ENCODE measurements at regions not wholly inside any gene's neighbourhood (a gene's known extent, or its start where the extent isn't known, plus 50 kb on each side); places are given as distances from the start of the nearest gene placed in this dataset.

GRCh38 chr13:111644750-111645149 is 324.3 kb downstream of the TEX29 start:
- no peaks in the 10 kb centered on the region; the same call in 1 of the 2 replicates for H3K9me3 ChIP-seq (replicated peaks)
- H3K36me3 ChIP-seq: no peaks in the 10 kb centered on the region
- DNase-seq (ENCODE audit: low read depth in 1 of 2, low spot score in 2 of 2): no peak
- peaks cover 67% of the 10 kb centered on the region for H3K27me3 ChIP-seq (replicated peaks)
- no peak overlapping the region for H3K27ac ChIP-seq
- no peak overlapping the region for H3K4me3 ChIP-seq
- H3K4me1 ChIP-seq (replicated peaks): no peaks in the 10 kb centered on the region

GRCh38 chr13:111645198-111645597 is 324.8 kb downstream of the TEX29 start:
- Histone ChIP-seq H3K9me3 (replicated peaks) (no peaks in the 10 kb centered on the region; the same call in 1 of the 2 replicates), H3K4me3 (no peak overlapping the region), H3K36me3 (no peaks in the 10 kb centered on the region), H3K4me1 (replicated peaks) (no peaks in the 10 kb centered on the region), H3K27ac (no peak overlapping the region), H3K27me3 (replicated peaks) (peaks cover 66% of the 10 kb centered on the region)
- DNase-seq (ENCODE audit: low read depth in 1 of 2, low spot score in 2 of 2): no peak

- no peak overlapping the region for H3K4me3 ChIP-seq
- DNase-seq (ENCODE audit: low read depth in 1 of 2, low spot score in 2 of 2): no peak
- no peaks in the 10 kb centered on the region for H3K36me3 ChIP-seq
- H3K27ac ChIP-seq: no peak overlapping the region
- peaks cover 60% of the 10 kb centered on the region for H3K27me3 ChIP-seq (replicated peaks)
- H3K9me3 ChIP-seq (replicated peaks): no peaks in the 10 kb centered on the region; the same call in 1 of the 2 replicates
- H3K4me1 ChIP-seq (replicated peaks): no peaks in the 10 kb centered on the region
Observed at GRCh38 chr13:111645598-111646455, 325.4 kb downstream of the TEX29 start.

GRCh38 chr13:111646456-111646855 is 326.0 kb downstream of the TEX29 start:
- Histone ChIP-seq H3K27ac (no peak overlapping the region), H3K4me1 (replicated peaks) (no peaks in the 10 kb centered on the region), H3K36me3 (no peaks in the 10 kb centered on the region), H3K9me3 (replicated peaks) (no peaks in the 10 kb centered on the region; the same call in 1 of the 2 replicates), H3K27me3 (replicated peaks) (peaks cover 61% of the 10 kb centered on the region), H3K4me3 (no peak overlapping the region)
- DNase-seq (ENCODE audit: low read depth in 1 of 2, low spot score in 2 of 2): no peak

GRCh38 chr13:111648885-111649284 is 328.4 kb downstream of the TEX29 start:
- no peaks in the 10 kb centered on the region; the same call in 1 of the 2 replicates for H3K9me3 ChIP-seq (replicated peaks)
- H3K4me1 ChIP-seq (replicated peaks): no peaks in the 10 kb centered on the region
- H3K36me3 ChIP-seq: no peaks in the 10 kb centered on the region
- H3K27me3 ChIP-seq (replicated peaks): peaks cover 55% of the 10 kb centered on the region
- H3K4me3 ChIP-seq: no peak overlapping the region
- DNase-seq (ENCODE audit: low read depth in 1 of 2, low spot score in 2 of 2): no peak
- no peak overlapping the region for H3K27ac ChIP-seq

- Histone ChIP-seq H3K36me3 (no peaks in the 10 kb centered on the region), H3K27ac (no peak overlapping the region), H3K9me3 (replicated peaks) (peaks cover 3% of the 10 kb centered on the region; the same call in 1 of the 2 replicates), H3K4me1 (replicated peaks) (no peaks in the 10 kb centered on the region), H3K27me3 (replicated peaks) (peaks cover 61% of the 10 kb centered on the region), H3K4me3 (no peak overlapping the region)
- peak in 1 of 2 experiments; percentile 36 for DNase-seq (ENCODE audit: low read depth in 1 of 2, low spot score in 2 of 2)
Observed at GRCh38 chr13:111650626-111651025, 330.2 kb downstream of the TEX29 start.

DNA sequence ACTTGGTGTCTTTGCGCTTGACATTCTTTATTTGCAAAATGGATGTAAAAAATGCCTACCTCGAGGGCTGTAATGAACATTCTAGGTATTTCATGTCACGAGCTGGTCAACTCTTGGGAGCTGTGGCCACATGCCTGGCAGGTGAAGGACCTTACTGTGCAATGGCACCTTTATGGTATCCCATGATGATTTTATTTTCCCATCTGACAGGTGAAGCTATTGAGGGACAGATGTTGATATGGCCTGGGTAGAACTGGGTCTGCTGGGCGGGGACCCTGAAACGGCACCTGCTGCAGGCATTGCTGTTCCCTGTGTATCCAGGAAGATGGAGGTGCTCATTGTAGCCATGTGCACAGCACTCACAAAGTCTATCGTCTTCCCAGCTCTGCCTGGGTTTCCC is 332.2 kb downstream of the TEX29 start:
- no peaks in the 10 kb centered on the region for H3K4me1 ChIP-seq (replicated peaks)
- DNase-seq (ENCODE audit: low read depth in 1 of 2, low spot score in 2 of 2): peak in 1 of 2 experiments; percentile 36
- no peak overlapping the region for H3K27ac ChIP-seq
- H3K36me3 ChIP-seq: no peaks in the 10 kb centered on the region
- 0 out of 2 replicates have a peak, but pooled peaks cover 4% of the 10 kb centered on the region for H3K9me3 ChIP-seq (replicated peaks)
- no peak overlapping the region for H3K4me3 ChIP-seq
- H3K27me3 ChIP-seq (replicated peaks): peaks cover 62% of the 10 kb centered on the region

DNA sequence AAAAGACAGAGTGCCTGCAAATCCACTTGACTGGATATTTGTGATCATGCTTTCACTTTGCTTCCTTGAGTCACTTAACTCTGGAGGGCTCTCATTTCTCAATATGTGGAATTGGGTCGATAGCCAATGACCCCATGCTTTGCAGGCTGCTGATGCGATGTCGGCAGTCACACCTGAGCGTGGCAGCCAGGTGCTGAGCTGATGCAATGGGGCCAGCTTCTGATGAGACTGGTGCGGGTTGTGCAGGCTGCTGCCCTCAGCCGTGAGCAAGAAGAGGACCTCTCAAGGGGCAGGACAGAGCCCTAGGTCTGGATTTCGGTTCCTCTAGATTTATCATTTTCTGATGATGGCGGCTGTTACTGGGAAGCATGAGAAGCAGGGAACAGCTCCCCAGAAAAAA is 334.1 kb downstream of the TEX29 start:
- Histone ChIP-seq H3K4me3 (no peak overlapping the region), H3K9me3 (replicated peaks) (peaks cover 4% of the 10 kb centered on the region; the same call in 1 of the 2 replicates), H3K27ac (no peak overlapping the region), H3K4me1 (replicated peaks) (no peaks in the 10 kb centered on the region), H3K27me3 (replicated peaks) (peaks cover 66% of the 10 kb centered on the region), H3K36me3 (no peaks in the 10 kb centered on the region)
- peak in 1 of 2 experiments; percentile 30 for DNase-seq (ENCODE audit: low read depth in 1 of 2, low spot score in 2 of 2)

GRCh38 chr13:111656439-111656838 is 336.0 kb downstream of the TEX29 start:
- Histone ChIP-seq H3K36me3 (no peaks in the 10 kb centered on the region), H3K27me3 (replicated peaks) (peaks cover 59% of the 10 kb centered on the region), H3K27ac (no peak overlapping the region), H3K4me3 (no peak overlapping the region), H3K9me3 (replicated peaks) (peaks cover 4% of the 10 kb centered on the region; the same call in 1 of the 2 replicates), H3K4me1 (replicated peaks) (no peaks in the 10 kb centered on the region)
- DNase-seq (ENCODE audit: low read depth in 1 of 2, low spot score in 2 of 2): no peak

DNA sequence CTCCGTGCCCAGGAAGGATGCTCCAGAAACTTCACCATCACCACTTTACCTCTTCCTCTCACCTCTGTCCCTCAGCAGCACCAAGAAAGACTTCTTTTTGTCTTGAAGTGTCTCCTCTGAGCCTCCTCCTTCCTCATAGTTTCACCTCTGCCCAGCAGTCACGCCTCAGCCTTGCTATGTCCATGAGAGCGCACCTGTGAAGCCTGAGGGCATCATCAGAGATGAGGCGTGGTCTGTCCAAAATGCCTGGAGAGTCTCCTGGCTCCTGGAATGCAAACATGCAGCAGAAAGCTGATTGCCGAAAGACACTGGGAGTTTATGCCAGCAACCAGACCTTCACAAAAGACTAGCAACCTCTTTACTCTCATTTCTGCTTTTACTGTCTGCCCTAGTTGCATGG is 336.6 kb downstream of the TEX29 start:
- Histone ChIP-seq H3K27me3 (replicated peaks) (peaks cover 57% of the 10 kb centered on the region), H3K9me3 (replicated peaks) (peaks cover 4% of the 10 kb centered on the region; the same call in 1 of the 2 replicates)

DNA sequence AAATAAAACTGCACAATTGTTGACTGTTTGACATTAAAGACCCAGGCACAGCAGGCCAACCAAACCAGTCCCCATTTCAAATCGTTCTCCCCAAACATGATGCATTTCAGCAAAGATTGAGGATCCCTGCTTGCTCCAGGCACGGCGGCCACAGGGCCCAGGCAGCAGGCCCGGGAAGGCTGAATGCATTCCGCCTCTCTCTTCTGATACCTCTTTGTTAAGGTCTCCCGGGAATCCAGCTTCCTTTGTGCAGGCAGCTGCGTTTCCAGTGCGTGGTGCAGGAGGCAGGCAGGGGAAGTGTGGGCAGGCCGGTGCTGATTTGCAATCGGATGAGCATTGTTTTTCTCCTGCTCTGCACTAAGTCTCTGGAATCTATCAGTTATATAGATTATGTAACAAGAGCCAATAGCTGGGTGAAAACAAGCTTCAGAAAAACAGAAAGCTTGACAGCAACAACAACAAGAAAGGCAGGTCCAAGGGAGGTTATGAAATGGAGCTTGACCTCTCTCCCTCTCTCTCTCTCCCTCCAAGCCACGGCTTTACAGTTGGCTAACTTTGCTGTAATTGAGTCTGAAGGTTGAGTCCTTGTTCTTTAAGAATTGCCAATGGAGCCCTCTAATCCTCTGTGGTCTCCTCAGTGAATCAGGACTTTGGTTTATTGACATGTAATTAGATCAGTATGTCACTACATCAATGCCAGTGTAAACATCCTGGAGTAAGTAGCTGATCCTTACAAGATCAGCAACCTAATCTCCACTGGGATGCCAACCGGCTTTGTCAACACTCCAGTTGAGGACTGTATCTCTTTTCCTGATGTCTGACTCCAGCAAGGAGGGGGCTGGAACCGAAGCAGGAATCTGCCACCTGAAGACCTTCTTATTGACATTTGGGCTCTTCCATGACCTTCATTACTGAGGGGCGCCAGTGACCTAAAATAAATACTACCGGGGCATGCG is 338.0 kb downstream of the TEX29 start:
- Histone ChIP-seq H3K27ac (no peak overlapping the region), H3K4me1 (replicated peaks) (no peaks in the 10 kb centered on the region), H3K36me3 (no peaks in the 10 kb centered on the region), H3K27me3 (replicated peaks) (peaks cover 54% of the 10 kb centered on the region), H3K4me3 (no peak overlapping the region), H3K9me3 (replicated peaks) (peaks cover 8% of the 10 kb centered on the region; the same call in 1 of the 2 replicates)
- peak in 1 of 2 experiments; percentile 43 for DNase-seq (ENCODE audit: low read depth in 1 of 2, low spot score in 2 of 2)

More for the DNA sequence above, 336.6 kb downstream of the TEX29 start:
- DNase-seq (ENCODE audit: low read depth in 1 of 2, low spot score in 2 of 2): peak in 1 of 2 experiments; percentile 30
- no peaks in the 10 kb centered on the region for H3K4me1 ChIP-seq (replicated peaks)
- H3K36me3 ChIP-seq: no peaks in the 10 kb centered on the region
- H3K4me3 ChIP-seq: no peak overlapping the region
- no peak overlapping the region for H3K27ac ChIP-seq

GRCh38 chr13:111659219-111659775 is 338.9 kb downstream of the TEX29 start:
- Histone ChIP-seq H3K36me3 (no peaks in the 10 kb centered on the region), H3K27me3 (replicated peaks) (peaks cover 55% of the 10 kb centered on the region), H3K4me1 (replicated peaks) (no peaks in the 10 kb centered on the region), H3K9me3 (replicated peaks) (peaks cover 8% of the 10 kb centered on the region; the same call in 1 of the 2 replicates), H3K27ac (no peak overlapping the region), H3K4me3 (no peak overlapping the region)
- peak in 1 of 2 experiments; percentile 36 for DNase-seq (ENCODE audit: low read depth in 1 of 2, low spot score in 2 of 2)

GRCh38 chr13:111659842-111660241 is 339.4 kb downstream of the TEX29 start:
- Histone ChIP-seq H3K27ac (no peak overlapping the region), H3K36me3 (no peaks in the 10 kb centered on the region), H3K9me3 (replicated peaks) (peaks cover 8% of the 10 kb centered on the region; the same call in 1 of the 2 replicates), H3K4me1 (replicated peaks) (no peaks in the 10 kb centered on the region), H3K4me3 (no peak overlapping the region), H3K27me3 (replicated peaks) (peaks cover 58% of the 10 kb centered on the region)
- DNase-seq (ENCODE audit: low read depth in 1 of 2, low spot score in 2 of 2): no peak
